CD4-positive, alpha-beta T cell (primary cell): ENCODE measurements at regions not wholly inside any gene's neighbourhood (a gene's known extent, or its start where the extent isn't known, plus 50 kb on each side); places are given as distances from the start of the nearest gene placed in this dataset.

ENCODE experiments used
- ATAC-seq: fragments of 200-7000 bp; cut with Tn5 transposase; one replicate; pipeline ENCODE4 v1.10.0; 2022; ENCODE audit warnings: mild to moderate bottlenecking; ENCODE audit not compliant: poor library complexity
- CTCF ChIA-PET: fragments of 350-600 bp; sonication (Branson Sonifier 250); formaldehyde crosslinking; loops from one replicate; lab custom pipeline; 2021; ENCODE audit warnings: antibody characterized with exemption, inconsistent platforms; lab: Charles Lee
- POLR2A ChIA-PET: fragments of 350-600 bp; sonication (Branson Sonifier 250); formaldehyde crosslinking; loops from one replicate; lab custom pipeline; 2021; ENCODE audit warnings: antibody characterized with exemption, inconsistent platforms; lab: Charles Lee
- DNase-seq, 14 experiments: peaks; one replicate each; pipeline ENCODE4 v3.0.0-alpha.2; 2013 to 2020; ENCODE audit warnings: mixed read lengths in 2 of 14
- H3K27ac ChIP-seq, 2 donors: one replicate each; pipeline versions ENCODE4 v1.5.1 to v1.7.0; 2013; ENCODE audit warnings: low read length in 2 of 2, low read depth in 1 of 2, mild to moderate bottlenecking in 1 of 2
- H3K27me3 ChIP-seq, 2 experiments: 1 replicate in 1 of 2; 2 replicates in 1 of 2; pipeline versions ENCODE4 v1.6.1 to v1.7.0; 2013; ENCODE audit warnings: low read length in 2 of 2, control low read depth in 1 of 2, mild to moderate bottlenecking in 1 of 2, moderate library complexity in 1 of 2; ENCODE audit not compliant: insufficient read depth in 2 of 2, control insufficient read depth in 1 of 2
- H3K36me3 ChIP-seq: one replicate; pipeline ENCODE4 v1.6.1; 2013; ENCODE audit warnings: low read length, control low read depth; ENCODE audit not compliant: insufficient read depth
- H3K4me1 ChIP-seq: one replicate; pipeline ENCODE4 v1.6.1; 2013; ENCODE audit warnings: low read length, control low read depth; ENCODE audit not compliant: insufficient read depth
- H3K4me3 ChIP-seq: one replicate; pipeline ENCODE4 v1.5.1; 2013; ENCODE audit warnings: mild to moderate bottlenecking, low read length, moderate library complexity
- H3K9me3 ChIP-seq, 2 experiments: 1 replicate in 1 of 2; 2 replicates in 1 of 2; pipeline versions ENCODE4 v1.6.1 to v1.7.0; 2013; ENCODE audit warnings: low read length in 2 of 2, mild to moderate bottlenecking in 2 of 2, control low read depth in 1 of 2, moderate library complexity in 1 of 2; ENCODE audit not compliant: control insufficient read depth in 1 of 2, insufficient read depth in 1 of 2
- H3K27ac Mint-ChIP-seq: one replicate; pipeline ENCODE4 v1.8.0; 2020; ENCODE audit warnings: mixed read lengths
- H3K27me3 Mint-ChIP-seq: one replicate; pipeline ENCODE4 v1.8.0; 2021; ENCODE audit warnings: mixed read lengths
- H3K36me3 Mint-ChIP-seq: one replicate; pipeline ENCODE4 v1.8.0; 2021; ENCODE audit warnings: low read depth, mixed read lengths
- H3K4me1 Mint-ChIP-seq: one replicate; pipeline ENCODE4 v1.8.0; 2021; ENCODE audit warnings: low read depth, mixed read lengths
- H3K4me3 Mint-ChIP-seq: one replicate; pipeline ENCODE4 v1.8.0; 2020; ENCODE audit warnings: mild to moderate bottlenecking, mixed read lengths
- H3K9me3 Mint-ChIP-seq: one replicate; pipeline ENCODE4 v1.8.0; 2020; ENCODE audit warnings: mixed read lengths
- intact Hi-C, 2 experiments: fragments of 100-400 bp; cut with DNase I in 1 of 2; cut with micrococcal nuclease in 1 of 2; formaldehyde crosslinking; loops; one replicate each; pipeline versions ENCODE4 v1.15.1 to v1.9.0; 2023 to 2025; cut with DNase I, micrococcal nuclease
- TF ChIP-seq, protein P1 (sequence below): fragments of 200-600 bp; IDR thresholded peaks from one replicate; pipeline ENCODE4 v1.8.0; 2022; ENCODE audit warnings: antibody characterized with exemption, mild to moderate bottlenecking

DNA sequence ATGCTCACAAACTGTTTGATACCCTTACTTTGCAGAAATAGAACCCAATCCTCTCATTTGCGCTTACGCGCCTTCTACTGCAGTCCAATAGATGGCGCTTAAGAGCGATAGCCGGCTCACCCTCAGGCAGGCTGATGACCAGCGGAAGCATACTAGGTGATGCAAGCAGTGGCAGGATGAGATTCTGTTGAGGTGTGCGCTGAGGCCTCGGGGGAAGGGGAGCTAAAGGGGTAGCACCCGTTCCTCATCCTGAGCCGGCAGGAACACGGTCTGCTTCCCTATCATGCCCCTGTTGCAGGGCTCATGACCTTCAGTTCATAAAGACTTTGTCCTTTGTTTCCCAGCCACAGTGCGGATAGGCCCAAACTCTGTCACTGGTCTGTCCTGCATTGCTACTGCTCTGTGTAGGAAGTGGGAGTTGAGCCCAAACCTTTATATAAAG lies 628.9 kb downstream of the TLL1 start:
- Histone ChIP-seq H3K4me1 (no peaks in the 10 kb centered on the region), H3K36me3 (no peaks in the 10 kb centered on the region), H3K27me3 (no peaks in the 10 kb centered on the region), H3K4me3 (no peak overlapping the region), H3K9me3 (peaks cover 0 to 11% of the 10 kb centered on the region in 2 experiments), H3K27ac (no peak overlapping the region)
- CTCF ChIA-PET = no interaction called here
- POLR2A ChIA-PET = no interaction called here
- intact Hi-C loops = no loop called here
- Mint-ChIP-seq H3K4me1 (no peaks in the 10 kb centered on the region), H3K36me3 (no peaks in the 10 kb centered on the region), H3K9me3 (peaks cover 6% of the 10 kb centered on the region), H3K4me3 (no peak overlapping the region), H3K27ac (no peak overlapping the region), H3K27me3 (no peaks in the 10 kb centered on the region)
- ATAC-seq (no peak), DNase-seq (no peak)
- TF ChIP-seq, protein P1, sequence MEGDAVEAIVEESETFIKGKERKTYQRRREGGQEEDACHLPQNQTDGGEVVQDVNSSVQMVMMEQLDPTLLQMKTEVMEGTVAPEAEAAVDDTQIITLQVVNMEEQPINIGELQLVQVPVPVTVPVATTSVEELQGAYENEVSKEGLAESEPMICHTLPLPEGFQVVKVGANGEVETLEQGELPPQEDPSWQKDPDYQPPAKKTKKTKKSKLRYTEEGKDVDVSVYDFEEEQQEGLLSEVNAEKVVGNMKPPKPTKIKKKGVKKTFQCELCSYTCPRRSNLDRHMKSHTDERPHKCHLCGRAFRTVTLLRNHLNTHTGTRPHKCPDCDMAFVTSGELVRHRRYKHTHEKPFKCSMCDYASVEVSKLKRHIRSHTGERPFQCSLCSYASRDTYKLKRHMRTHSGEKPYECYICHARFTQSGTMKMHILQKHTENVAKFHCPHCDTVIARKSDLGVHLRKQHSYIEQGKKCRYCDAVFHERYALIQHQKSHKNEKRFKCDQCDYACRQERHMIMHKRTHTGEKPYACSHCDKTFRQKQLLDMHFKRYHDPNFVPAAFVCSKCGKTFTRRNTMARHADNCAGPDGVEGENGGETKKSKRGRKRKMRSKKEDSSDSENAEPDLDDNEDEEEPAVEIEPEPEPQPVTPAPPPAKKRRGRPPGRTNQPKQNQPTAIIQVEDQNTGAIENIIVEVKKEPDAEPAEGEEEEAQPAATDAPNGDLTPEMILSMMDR = no peak

DNA sequence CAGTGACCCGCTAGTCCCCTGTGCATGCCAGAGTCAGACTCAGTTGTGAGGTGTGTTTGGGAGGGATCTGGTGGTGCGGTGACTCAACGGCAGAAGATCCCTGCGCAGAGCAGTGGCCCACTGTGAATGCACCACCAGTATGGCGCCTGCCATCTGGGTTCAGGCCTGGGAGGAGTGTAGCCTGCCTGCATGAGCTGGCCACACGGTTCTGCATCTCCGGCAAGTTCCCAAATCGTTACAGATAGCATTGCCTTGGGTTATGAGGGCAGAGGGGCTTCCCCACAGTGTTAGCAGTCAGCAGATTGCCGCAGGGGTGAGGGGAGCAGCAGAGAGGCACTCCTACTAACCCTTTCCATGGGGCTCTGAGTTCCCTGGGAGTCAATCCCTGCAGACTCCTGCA lies 629.6 kb downstream of the TLL1 start:
- H3K9me3 Mint-ChIP-seq = peaks cover 6% of the 10 kb centered on the region
- no peaks in the 10 kb centered on the region for H3K36me3 ChIP-seq
- TF ChIP-seq, protein P1 = no peak
- peak in 1 of 14 experiments; percentile 2 for DNase-seq
- H3K27ac Mint-ChIP-seq = no peak overlapping the region
- H3K4me1 Mint-ChIP-seq = no peaks in the 10 kb centered on the region
- POLR2A ChIA-PET = no interaction called here
- no peaks in the 10 kb centered on the region for H3K36me3 Mint-ChIP-seq
- peaks cover 0 to 11% of the 10 kb centered on the region in 2 experiments for H3K9me3 ChIP-seq
- H3K4me3 Mint-ChIP-seq = no peak overlapping the region
- H3K27ac ChIP-seq = no peak overlapping the region
- H3K4me1 ChIP-seq = no peaks in the 10 kb centered on the region
- CTCF ChIA-PET = no interaction called here
- intact Hi-C loops = no loop called here
- no peaks in the 10 kb centered on the region for H3K27me3 ChIP-seq
- H3K27me3 Mint-ChIP-seq = no peaks in the 10 kb centered on the region
- no peak overlapping the region for H3K4me3 ChIP-seq
- ATAC-seq = no peak

DNA sequence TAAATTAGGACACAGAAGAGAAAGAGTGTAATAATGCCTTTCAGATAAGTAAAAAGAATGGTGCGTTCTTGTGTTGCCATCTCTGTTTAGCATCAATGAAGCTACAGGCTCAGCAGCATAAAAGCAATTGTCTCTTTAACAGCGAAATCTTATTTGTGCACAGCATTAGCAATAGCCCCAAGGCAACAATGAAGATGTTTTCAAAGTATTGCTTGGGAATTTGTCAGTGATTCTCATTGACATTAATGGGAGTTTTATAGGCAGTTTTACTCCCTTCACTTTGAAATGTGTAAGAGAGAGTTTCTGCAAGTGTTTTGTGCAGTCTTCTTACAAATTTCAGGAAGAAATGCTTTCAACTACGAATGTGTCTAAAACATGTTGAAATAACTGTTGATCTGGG lies 633.0 kb downstream of the TLL1 start:
- H3K4me1 ChIP-seq = no peaks in the 10 kb centered on the region
- peaks cover 0 to 11% of the 10 kb centered on the region in 2 experiments for H3K9me3 ChIP-seq
- ATAC-seq (no peak), DNase-seq (no peak)
- H3K27ac Mint-ChIP-seq = no peak overlapping the region
- H3K36me3 Mint-ChIP-seq = no peaks in the 10 kb centered on the region
- no peaks in the 10 kb centered on the region for H3K27me3 ChIP-seq
- intact Hi-C loops = no loop called here
- TF ChIP-seq, protein P1 = no peak
- H3K27ac ChIP-seq = no peak overlapping the region
- peaks cover 6% of the 10 kb centered on the region for H3K9me3 Mint-ChIP-seq
- H3K4me3 Mint-ChIP-seq = no peak overlapping the region
- ChIA-PET POLR2A (no interaction called here), CTCF (no interaction called here)
- no peak overlapping the region for H3K4me3 ChIP-seq
- H3K36me3 ChIP-seq = no peaks in the 10 kb centered on the region
- H3K27me3 Mint-ChIP-seq = no peaks in the 10 kb centered on the region
- H3K4me1 Mint-ChIP-seq = no peaks in the 10 kb centered on the region
